H9 (cell line): ENCODE measurements at regions not wholly inside any gene's neighbourhood (a gene's known extent, or its start where the extent isn't known, plus 50 kb on each side); places are given as distances from the start of the nearest gene placed in this dataset.

Experiments
- DNase-seq: peaks from one replicate; pipeline ENCODE4 v3.0.0-alpha.2; 2017
- H2AFZ ChIP-seq: one replicate; pipeline ENCODE4 v1.6.1; 2013; ENCODE audit warnings: mild to moderate bottlenecking, low read length, control low read depth, moderate library complexity
- H2AK5ac ChIP-seq: 2 replicates; pipeline ENCODE4 v1.6.1; 2013; ENCODE audit warnings: low read length, control low read depth, mixed read lengths; ENCODE audit not compliant: insufficient read length
- H2BK120ac ChIP-seq: one replicate; pipeline ENCODE4 v1.6.1; 2013; ENCODE audit warnings: low read depth, mild to moderate bottlenecking, low read length, control low read depth, inconsistent platforms; ENCODE audit not compliant: poor library complexity, severe bottlenecking
- H2BK12ac ChIP-seq: 2 replicates; pipeline ENCODE4 v1.6.1; 2013; ENCODE audit warnings: low read length, control low read depth, mixed read lengths, low read depth; ENCODE audit not compliant: insufficient read length
- H2BK15ac ChIP-seq: 2 replicates; pipeline ENCODE4 v1.6.1; 2013; ENCODE audit warnings: low read depth, low read length, control low read depth
- H2BK20ac ChIP-seq: one replicate; pipeline ENCODE4 v1.6.1; 2013; ENCODE audit warnings: low read depth, mild to moderate bottlenecking, low read length, control low read depth, inconsistent platforms; ENCODE audit not compliant: poor library complexity, severe bottlenecking
- H2BK5ac ChIP-seq: 2 replicates; pipeline ENCODE4 v1.6.1; 2013; ENCODE audit warnings: low read length, control low read depth, mixed read lengths; ENCODE audit not compliant: insufficient read length
- H3K14ac ChIP-seq: 2 replicates; pipeline ENCODE4 v1.6.1; 2013; ENCODE audit warnings: low read length, control low read depth; ENCODE audit not compliant: insufficient read depth
- H3K18ac ChIP-seq: 2 replicates; pipeline ENCODE4 v1.6.1; 2013; ENCODE audit warnings: low read depth, mild to moderate bottlenecking, mixed read lengths, low read length, control low read depth; ENCODE audit not compliant: insufficient read length
- H3K23ac ChIP-seq: 2 replicates; pipeline ENCODE4 v1.6.1; 2013; ENCODE audit warnings: low read length, control low read depth, mixed read lengths, low read depth; ENCODE audit not compliant: insufficient read length
- H3K23me2 ChIP-seq: 2 replicates; pipeline ENCODE4 v1.6.1; 2013; ENCODE audit warnings: low read depth, mild to moderate bottlenecking, mixed read lengths, low read length, control low read depth; ENCODE audit not compliant: insufficient read length, poor library complexity, severe bottlenecking
- H3K27ac ChIP-seq: 2 replicates; pipeline ENCODE4 v1.5.1; 2013; ENCODE audit warnings: low read length, control low read depth, mixed read lengths, low read depth; ENCODE audit not compliant: insufficient read length
- H3K27me3 ChIP-seq: 2 replicates; pipeline ENCODE4 v1.6.1; 2013; ENCODE audit warnings: low read length, control low read depth, inconsistent platforms; ENCODE audit not compliant: insufficient read depth
- H3K4ac ChIP-seq: 2 replicates; pipeline ENCODE4 v1.6.1; 2013; ENCODE audit warnings: low read depth, mild to moderate bottlenecking, control low read depth, inconsistent platforms, low read length, moderate library complexity
- H3K4me1 ChIP-seq: 2 replicates; pipeline ENCODE4 v1.6.1; 2013; ENCODE audit warnings: low read length, control low read depth, inconsistent platforms; ENCODE audit not compliant: insufficient read depth
- H3K4me2 ChIP-seq: 2 replicates; pipeline ENCODE4 v1.6.1; 2013; ENCODE audit warnings: low read length, control low read depth, mixed read lengths; ENCODE audit not compliant: insufficient read length, insufficient read depth
- H3K56ac ChIP-seq: 2 replicates; pipeline ENCODE4 v1.6.1; 2013; ENCODE audit warnings: low read depth, mild to moderate bottlenecking, mixed read lengths, low read length, control low read depth; ENCODE audit not compliant: insufficient read length
- H3K79me1 ChIP-seq: 2 replicates; pipeline ENCODE4 v1.6.1; 2013; ENCODE audit warnings: low read depth, mild to moderate bottlenecking, moderate library complexity, low read length, control low read depth, inconsistent platforms; ENCODE audit not compliant: insufficient read depth, poor library complexity, severe bottlenecking
- H3K79me2 ChIP-seq: 2 replicates; pipeline ENCODE4 v1.6.1; 2013; ENCODE audit warnings: low read length, control low read depth, inconsistent platforms; ENCODE audit not compliant: insufficient read depth
- H3K9ac ChIP-seq: 2 replicates; pipeline ENCODE4 v1.6.1; 2013; ENCODE audit warnings: low read length, control low read depth, mixed read lengths; ENCODE audit not compliant: insufficient read length; ENCODE audit errors: extremely low read depth
- H3K9me3 ChIP-seq: one replicate; pipeline ENCODE4 v1.6.1; 2013; ENCODE audit warnings: low read depth, low read length, inconsistent platforms; ENCODE audit not compliant: control insufficient read depth
- H3T11ph ChIP-seq: one replicate; pipeline ENCODE4 v1.6.1; 2013; ENCODE audit warnings: mild to moderate bottlenecking, low read length, control low read depth, inconsistent platforms
- H4K20me1 ChIP-seq: one replicate; pipeline ENCODE4 v1.6.1; 2013; ENCODE audit not compliant: control insufficient read depth, insufficient read length, insufficient read depth
- H4K5ac ChIP-seq: 2 replicates; pipeline ENCODE4 v1.6.1; 2013; ENCODE audit warnings: low read depth, mild to moderate bottlenecking, mixed read lengths, low read length, control low read depth; ENCODE audit not compliant: insufficient read length
- H4K8ac ChIP-seq: replicated peaks from 2 replicates; pipeline ENCODE4 v1.6.1; 2013; ENCODE audit warnings: low read length, control low read depth, mixed read lengths, low read depth; ENCODE audit not compliant: insufficient read length
- H4K91ac ChIP-seq: 2 replicates; pipeline ENCODE4 v1.6.1; 2013; ENCODE audit warnings: low read depth, mild to moderate bottlenecking, moderate library complexity, mixed read lengths, low read length, control low read depth; ENCODE audit not compliant: insufficient read length
- H3K27ac Mint-ChIP-seq, 3 experiments: 2 replicates in 2 of 3; 3 replicates in 1 of 3; pipeline ENCODE4 v1.8.0; 2020 to 2021; ENCODE audit warnings: mixed read lengths in 3 of 3, mild to moderate bottlenecking in 1 of 3, moderate library complexity in 1 of 3
- H3K27me3 Mint-ChIP-seq: 2 replicates; pipeline ENCODE4 v1.8.0; 2021; ENCODE audit warnings: low read depth, mild to moderate bottlenecking, moderate library complexity, mixed read lengths
- H3K36me3 Mint-ChIP-seq, 3 experiments: 2 replicates in 2 of 3; 3 replicates in 1 of 3; pipeline ENCODE4 v1.8.0; 2020 to 2021; ENCODE audit warnings: low read depth in 3 of 3, mixed read lengths in 3 of 3; ENCODE audit not compliant: insufficient read depth in 1 of 3
- H3K4me1 Mint-ChIP-seq, 2 experiments: 2 replicates each; pipeline ENCODE4 v1.8.0; 2020; ENCODE audit warnings: mixed read lengths in 2 of 2
- H3K4me3 Mint-ChIP-seq, 2 experiments: 2 replicates in 1 of 2; 3 replicates in 1 of 2; pipeline ENCODE4 v1.8.0; 2020 to 2021; ENCODE audit warnings: mild to moderate bottlenecking in 2 of 2, mixed read lengths in 2 of 2, moderate library complexity in 1 of 2
- H3K9me3 Mint-ChIP-seq, 2 experiments: 2 replicates in 1 of 2; 3 replicates in 1 of 2; pipeline ENCODE4 v1.8.0; 2020; ENCODE audit warnings: mild to moderate bottlenecking in 2 of 2, mixed read lengths in 2 of 2, moderate library complexity in 1 of 2
- CTCF ChIP-seq: fragments of 200-600 bp; sonication (generic); conservative IDR thresholded peaks from 3 replicates; pipeline ENCODE4 v1.8.0; 2021; ENCODE audit warnings: antibody characterized with exemption, mild to moderate bottlenecking
- WGBS: extraction: QIAGEN DNeasy Blood & Tissue Kit; methylation state at CpG from one replicate; pipeline ENCODE4 v1.1.7; 2013; ENCODE audit warnings: missing lambda C conversion rate, low lambda C conversion rate, mixed read lengths; ENCODE audit not compliant: insufficient read length; ENCODE audit errors: extremely low coverage; 5-methylcytosine and 5-hydroxymethylcytosine counted together

- no peak for TF ChIP-seq CTCF
- H3K4ac ChIP-seq: no peak overlapping the region
- H4K8ac ChIP-seq: no peak overlapping the region
- no CpG with 5 or more reads among the region's 5 CpGs for WGBS
- H3K14ac ChIP-seq: no peak overlapping the region
- H2BK120ac ChIP-seq: no peak overlapping the region
- no peak for DNase-seq
- H2BK5ac ChIP-seq: no peak overlapping the region
- H4K91ac ChIP-seq: no peak overlapping the region
- Mint-ChIP-seq H3K27ac (no peak overlapping the region), H3K9me3 (peaks cover 9 to 10% of the 10 kb centered on the region in 2 experiments; a peak in 4 of 5 replicates), H3K4me1 (no peaks in the 10 kb centered on the region), H3K36me3 (no peaks in the 10 kb centered on the region; a peak in 1 of 7 replicates), H3K4me3 (no peak overlapping the region), H3K27me3 (peaks cover 2% of the 10 kb centered on the region; the same call in 1 of the 2 replicates)
- H2AK5ac ChIP-seq: no peak overlapping the region
- H3K56ac ChIP-seq: no peak overlapping the region
- H2BK12ac ChIP-seq: no peak overlapping the region
- no peak overlapping the region for H3K9ac ChIP-seq
- H3K23ac ChIP-seq: no peak overlapping the region
- no peak overlapping the region for H3K4me2 ChIP-seq
- H3K4me1 ChIP-seq: no peaks in the 10 kb centered on the region
- H3K27ac ChIP-seq: no peak overlapping the region
- no peak overlapping the region for H2AFZ ChIP-seq
- H4K5ac ChIP-seq: no peak overlapping the region
- H3K18ac ChIP-seq: no peak overlapping the region
- H3K27me3 ChIP-seq: no peaks in the 10 kb centered on the region
- no peaks in the 10 kb centered on the region for H3K23me2 ChIP-seq
- no peaks in the 10 kb centered on the region for H3K79me1 ChIP-seq
- no peak overlapping the region for H2BK15ac ChIP-seq
- H3K9me3 ChIP-seq: no peaks in the 10 kb centered on the region
- no peak overlapping the region for H2BK20ac ChIP-seq
- no peaks in the 10 kb centered on the region for H4K20me1 ChIP-seq
- no peaks in the 10 kb centered on the region for H3K79me2 ChIP-seq
- H3T11ph ChIP-seq: no peak overlapping the region
Observed at GRCh38 chr7:155161690-155162089, 91.6 kb downstream of the HTR5A start.
